ENCODE measurements at regions not wholly inside any gene's neighbourhood (a gene's known extent, or its start where the extent isn't known, plus 50 kb on each side); places are given as distances from the start of the nearest gene placed in this dataset.

DNA sequence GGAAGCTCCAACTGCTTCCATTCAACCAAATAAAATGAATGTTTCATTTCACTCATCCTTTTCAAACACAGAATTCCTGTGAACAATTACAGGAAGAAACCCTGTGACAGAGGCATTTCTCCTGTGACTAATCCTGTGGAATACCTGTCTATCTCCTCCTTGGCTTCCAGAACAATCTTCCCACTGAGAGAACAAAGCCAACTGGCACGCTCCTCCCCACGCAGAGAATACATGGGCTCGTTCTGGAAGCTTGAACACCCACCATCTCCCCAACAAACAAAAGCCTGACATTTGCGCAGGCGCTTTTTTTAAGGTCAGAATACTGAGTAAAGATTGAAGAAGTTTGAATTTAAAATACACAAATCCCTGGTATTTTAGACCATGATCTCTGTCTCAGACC lies 104.7 kb upstream of the SLC66A3 start:
- TF ChIP-seq NFIC (IDR thresholded peaks at IDR 0.05; ENCODE audit: borderline replicate concordance) (no peak), RAD21 (IDR thresholded peaks at IDR 0.05; ENCODE audit: low read length) (no peak), RFX5 (IDR thresholded peaks at IDR 0.05; ENCODE audit: low read length) (no peak), GATA2 (CRISPR knock-in tag; IDR thresholded peaks at IDR 0.05) (no peak), FOXM1 (IDR thresholded peaks at IDR 0.05; ENCODE audit: low read depth) (no peak), TCF12 (IDR thresholded peaks at IDR 0.05) (no peak), ELF1 (IDR thresholded peaks at IDR 0.05) (no peak), NRF1 (IDR thresholded peaks at IDR 0.05; ENCODE audit: low read depth, low read length) (no peak), CHD2 (IDR thresholded peaks at IDR 0.05; ENCODE audit: low read length, partially characterized antibody) (no peak), MEF2A (IDR thresholded peaks at IDR 0.05; ENCODE audit: borderline replicate concordance, low read depth) (no peak), YY1 (IDR thresholded peaks at IDR 0.05; ENCODE audit: low read depth) (no peak), TEAD4 (IDR thresholded peaks at IDR 0.05; ENCODE audit: borderline replicate concordance, insufficient read depth) (no peak), RXRA (IDR thresholded peaks at IDR 0.05; ENCODE audit: borderline replicate concordance, low read depth) (no peak), SIN3A (IDR thresholded peaks at IDR 0.05; ENCODE audit: borderline replicate concordance, low read depth, low read length) (no peak), EP300 (IDR thresholded peaks at IDR 0.05; ENCODE audit: borderline replicate concordance in 1 of 2, low read depth in 1 of 2, low read length in 1 of 2) (no peak), EZH2phosphoT487 (IDR thresholded peaks at IDR 0.05; ENCODE audit: borderline replicate concordance, low read depth) (no peak)
- TF ChIP-seq, protein P1, sequence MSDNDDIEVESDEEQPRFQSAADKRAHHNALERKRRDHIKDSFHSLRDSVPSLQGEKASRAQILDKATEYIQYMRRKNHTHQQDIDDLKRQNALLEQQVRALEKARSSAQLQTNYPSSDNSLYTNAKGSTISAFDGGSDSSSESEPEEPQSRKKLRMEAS (IDR thresholded peaks at IDR 0.05; ENCODE audit: low read depth), result no peak
- 80% methylated on average over 5 of the region's 5 CpGs for WGBS (ENCODE audit: low lambda C conversion rate)
- no peaks in the 10 kb centered on the region for H3K36me3 ChIP-seq (replicated peaks in 1 of 2; ENCODE audit: control insufficient read depth in 1 of 2, insufficient read depth in 2 of 2, low read length in 1 of 2)
- H4K20me1 ChIP-seq (ENCODE audit: insufficient read depth), result no peaks in the 10 kb centered on the region
- no peak overlapping the region for H3K4me3 ChIP-seq (ENCODE audit: low read depth in 2 of 2, low read length in 1 of 2)
- no peaks in the 10 kb centered on the region for H3K27me3 ChIP-seq (ENCODE audit: insufficient read depth)
- POLR2A ChIA-PET, result no interaction called here
- no peak overlapping the region for H3K4me2 ChIP-seq
- H2AFZ ChIP-seq (ENCODE audit: low read depth), result no peak overlapping the region
- no peaks in the 10 kb centered on the region for H3F3A ChIP-seq (replicated peaks; ENCODE audit: insufficient read depth)
- H3K27ac ChIP-seq (ENCODE audit: low read depth in 2 of 2, low read length in 1 of 2), result no peak overlapping the region
- no peaks in the 10 kb centered on the region for H3K9me3 ChIP-seq
- H3K9me2 ChIP-seq, result no peaks in the 10 kb centered on the region
- no peak for DNase-seq
- no peaks in the 10 kb centered on the region for H3K79me2 ChIP-seq (ENCODE audit: insufficient read depth)
- CTCF ChIA-PET, result interaction anchor here (1.2 kb wide), 1 partner anchor 218 kb away, joined by 5 read pairs; no protein-coding TSS in a partner anchor
- H3K9ac ChIP-seq, result no peak overlapping the region
- H3K4me1 ChIP-seq (ENCODE audit: control insufficient read depth in 1 of 2, insufficient read depth in 2 of 2, low read depth in 1 of 2, low read length in 1 of 2), result no peaks in the 10 kb centered on the region

DNA sequence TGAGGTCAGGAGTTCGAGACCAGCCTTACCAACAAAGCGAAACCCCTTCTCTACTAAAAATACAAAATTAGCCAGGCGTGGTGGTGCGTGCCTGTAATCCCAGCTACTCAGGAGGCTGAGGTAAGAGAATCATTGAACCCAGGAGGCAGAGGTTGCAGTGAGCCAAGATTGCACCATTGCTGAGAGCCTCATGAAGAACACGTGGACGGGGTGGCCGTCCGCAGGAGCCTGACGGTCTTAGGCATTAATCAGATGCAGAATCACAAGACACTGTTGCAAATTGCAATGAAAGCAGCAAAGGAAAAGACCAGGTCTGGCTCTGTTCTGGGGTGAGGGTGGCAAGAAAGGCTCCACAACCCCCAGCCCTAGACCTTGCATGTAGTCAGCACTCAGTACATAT lies 104.0 kb upstream of the SLC66A3 start:
- Histone ChIP-seq H3K27me3 (ENCODE audit: insufficient read depth) (no peaks in the 10 kb centered on the region), H3K9ac (no peak overlapping the region), H3K4me3 (ENCODE audit: low read depth in 2 of 2, low read length in 1 of 2) (no peak overlapping the region), H3F3A (replicated peaks; ENCODE audit: insufficient read depth) (no peaks in the 10 kb centered on the region), H3K4me1 (ENCODE audit: control insufficient read depth in 1 of 2, insufficient read depth in 2 of 2, low read depth in 1 of 2, low read length in 1 of 2) (no peaks in the 10 kb centered on the region), H3K9me2 (no peaks in the 10 kb centered on the region), H3K79me2 (ENCODE audit: insufficient read depth) (no peaks in the 10 kb centered on the region), H3K9me3 (no peaks in the 10 kb centered on the region), H4K20me1 (ENCODE audit: insufficient read depth) (no peaks in the 10 kb centered on the region), H3K4me2 (no peak overlapping the region), H3K27ac (ENCODE audit: low read depth in 2 of 2, low read length in 1 of 2) (no peak overlapping the region), H3K36me3 (replicated peaks in 1 of 2; ENCODE audit: control insufficient read depth in 1 of 2, insufficient read depth in 2 of 2, low read length in 1 of 2) (no peaks in the 10 kb centered on the region), H2AFZ (ENCODE audit: low read depth) (no peak overlapping the region)
- POLR2A ChIA-PET, result no interaction called here
- 79% methylated on average over 9 of the region's 9 CpGs for WGBS (ENCODE audit: low lambda C conversion rate)
- no peak for DNase-seq
- CTCF ChIA-PET, result interaction anchor here (1.2 kb wide), 1 partner anchor 219 kb away, joined by 5 read pairs; no protein-coding TSS in a partner anchor
- TF ChIP-seq RFX5 (IDR thresholded peaks at IDR 0.05; ENCODE audit: low read length) (no peak), TEAD4 (IDR thresholded peaks at IDR 0.05; ENCODE audit: borderline replicate concordance, insufficient read depth) (no peak), FOXM1 (IDR thresholded peaks at IDR 0.05; ENCODE audit: low read depth) (no peak), FOSL2 (IDR thresholded peaks at IDR 0.05; ENCODE audit: borderline replicate concordance, low read depth) (no peak), YY1 (IDR thresholded peaks at IDR 0.05; ENCODE audit: low read depth) (no peak), EZH2phosphoT487 (IDR thresholded peaks at IDR 0.05; ENCODE audit: borderline replicate concordance, low read depth) (no peak), GATA2 (CRISPR knock-in tag; IDR thresholded peaks at IDR 0.05) (no peak), JUND (IDR thresholded peaks at IDR 0.05) (no peak)
- TF ChIP-seq, protein P2, sequence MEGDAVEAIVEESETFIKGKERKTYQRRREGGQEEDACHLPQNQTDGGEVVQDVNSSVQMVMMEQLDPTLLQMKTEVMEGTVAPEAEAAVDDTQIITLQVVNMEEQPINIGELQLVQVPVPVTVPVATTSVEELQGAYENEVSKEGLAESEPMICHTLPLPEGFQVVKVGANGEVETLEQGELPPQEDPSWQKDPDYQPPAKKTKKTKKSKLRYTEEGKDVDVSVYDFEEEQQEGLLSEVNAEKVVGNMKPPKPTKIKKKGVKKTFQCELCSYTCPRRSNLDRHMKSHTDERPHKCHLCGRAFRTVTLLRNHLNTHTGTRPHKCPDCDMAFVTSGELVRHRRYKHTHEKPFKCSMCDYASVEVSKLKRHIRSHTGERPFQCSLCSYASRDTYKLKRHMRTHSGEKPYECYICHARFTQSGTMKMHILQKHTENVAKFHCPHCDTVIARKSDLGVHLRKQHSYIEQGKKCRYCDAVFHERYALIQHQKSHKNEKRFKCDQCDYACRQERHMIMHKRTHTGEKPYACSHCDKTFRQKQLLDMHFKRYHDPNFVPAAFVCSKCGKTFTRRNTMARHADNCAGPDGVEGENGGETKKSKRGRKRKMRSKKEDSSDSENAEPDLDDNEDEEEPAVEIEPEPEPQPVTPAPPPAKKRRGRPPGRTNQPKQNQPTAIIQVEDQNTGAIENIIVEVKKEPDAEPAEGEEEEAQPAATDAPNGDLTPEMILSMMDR (IDR thresholded peaks at IDR 0.05), result no peak
- TF ChIP-seq, protein P3, sequence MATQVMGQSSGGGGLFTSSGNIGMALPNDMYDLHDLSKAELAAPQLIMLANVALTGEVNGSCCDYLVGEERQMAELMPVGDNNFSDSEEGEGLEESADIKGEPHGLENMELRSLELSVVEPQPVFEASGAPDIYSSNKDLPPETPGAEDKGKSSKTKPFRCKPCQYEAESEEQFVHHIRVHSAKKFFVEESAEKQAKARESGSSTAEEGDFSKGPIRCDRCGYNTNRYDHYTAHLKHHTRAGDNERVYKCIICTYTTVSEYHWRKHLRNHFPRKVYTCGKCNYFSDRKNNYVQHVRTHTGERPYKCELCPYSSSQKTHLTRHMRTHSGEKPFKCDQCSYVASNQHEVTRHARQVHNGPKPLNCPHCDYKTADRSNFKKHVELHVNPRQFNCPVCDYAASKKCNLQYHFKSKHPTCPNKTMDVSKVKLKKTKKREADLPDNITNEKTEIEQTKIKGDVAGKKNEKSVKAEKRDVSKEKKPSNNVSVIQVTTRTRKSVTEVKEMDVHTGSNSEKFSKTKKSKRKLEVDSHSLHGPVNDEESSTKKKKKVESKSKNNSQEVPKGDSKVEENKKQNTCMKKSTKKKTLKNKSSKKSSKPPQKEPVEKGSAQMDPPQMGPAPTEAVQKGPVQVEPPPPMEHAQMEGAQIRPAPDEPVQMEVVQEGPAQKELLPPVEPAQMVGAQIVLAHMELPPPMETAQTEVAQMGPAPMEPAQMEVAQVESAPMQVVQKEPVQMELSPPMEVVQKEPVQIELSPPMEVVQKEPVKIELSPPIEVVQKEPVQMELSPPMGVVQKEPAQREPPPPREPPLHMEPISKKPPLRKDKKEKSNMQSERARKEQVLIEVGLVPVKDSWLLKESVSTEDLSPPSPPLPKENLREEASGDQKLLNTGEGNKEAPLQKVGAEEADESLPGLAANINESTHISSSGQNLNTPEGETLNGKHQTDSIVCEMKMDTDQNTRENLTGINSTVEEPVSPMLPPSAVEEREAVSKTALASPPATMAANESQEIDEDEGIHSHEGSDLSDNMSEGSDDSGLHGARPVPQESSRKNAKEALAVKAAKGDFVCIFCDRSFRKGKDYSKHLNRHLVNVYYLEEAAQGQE (IDR thresholded peaks at IDR 0.05; ENCODE audit: low read depth, low read length), result no peak
- TF ChIP-seq, protein P4, sequence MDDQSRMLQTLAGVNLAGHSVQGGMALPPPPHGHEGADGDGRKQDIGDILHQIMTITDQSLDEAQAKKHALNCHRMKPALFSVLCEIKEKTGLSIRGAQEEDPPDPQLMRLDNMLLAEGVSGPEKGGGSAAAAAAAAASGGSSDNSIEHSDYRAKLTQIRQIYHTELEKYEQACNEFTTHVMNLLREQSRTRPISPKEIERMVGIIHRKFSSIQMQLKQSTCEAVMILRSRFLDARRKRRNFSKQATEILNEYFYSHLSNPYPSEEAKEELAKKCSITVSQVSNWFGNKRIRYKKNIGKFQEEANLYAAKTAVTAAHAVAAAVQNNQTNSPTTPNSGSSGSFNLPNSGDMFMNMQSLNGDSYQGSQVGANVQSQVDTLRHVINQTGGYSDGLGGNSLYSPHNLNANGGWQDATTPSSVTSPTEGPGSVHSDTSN (IDR thresholded peaks at IDR 0.05), result no peak
- TF ChIP-seq, protein P5, sequence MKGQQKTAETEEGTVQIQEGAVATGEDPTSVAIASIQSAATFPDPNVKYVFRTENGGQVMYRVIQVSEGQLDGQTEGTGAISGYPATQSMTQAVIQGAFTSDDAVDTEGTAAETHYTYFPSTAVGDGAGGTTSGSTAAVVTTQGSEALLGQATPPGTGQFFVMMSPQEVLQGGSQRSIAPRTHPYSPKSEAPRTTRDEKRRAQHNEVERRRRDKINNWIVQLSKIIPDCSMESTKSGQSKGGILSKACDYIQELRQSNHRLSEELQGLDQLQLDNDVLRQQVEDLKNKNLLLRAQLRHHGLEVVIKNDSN (IDR thresholded peaks at IDR 0.05; ENCODE audit: borderline replicate concordance, low read depth), result no peak

Data from SK-N-SH (cell line).